IPS-18c (cell line): ENCODE measurements at regions not wholly inside any gene's neighbourhood (a gene's known extent, or its start where the extent isn't known, plus 50 kb on each side); places are given as distances from the start of the nearest gene placed in this dataset.
"Not testable (repeated sequence)": the region's sequence is repeated elsewhere in the genome, so short reads cannot be mapped to it uniquely, and the experiment has no call there.

ENCODE experiments used
- H3K4me3 ChIP-seq: 2 replicates; pipeline ENCODE4 v1.7.0; 2013; ENCODE audit warnings: low read depth, mild to moderate bottlenecking, low read length, moderate library complexity; ENCODE audit not compliant: insufficient read depth
- H3K9me3 ChIP-seq: one replicate; pipeline ENCODE4 v1.6.1; 2013; ENCODE audit warnings: mild to moderate bottlenecking, low read length, moderate library complexity; ENCODE audit not compliant: control insufficient read depth, insufficient read depth

- Histone ChIP-seq H3K4me3 (no peak overlapping the region), H3K9me3 (no peaks in the 10 kb centered on the region)
Observed at GRCh38 chr6:21781128-21781527, 187.6 kb downstream of the SOX4 start.

GRCh38 chr6:21785164-21785563 lies 191.6 kb downstream of the SOX4 start:
- H3K4me3 ChIP-seq: no peak overlapping the region
- H3K9me3 ChIP-seq: no peaks in the 10 kb centered on the region

- Histone ChIP-seq H3K9me3 (no peaks in the 10 kb centered on the region), H3K4me3 (no peak overlapping the region)
Observed at GRCh38 chr6:21791056-21791455, 197.5 kb downstream of the SOX4 start.

- Histone ChIP-seq H3K4me3 (no peak overlapping the region), H3K9me3 (no peaks in the 10 kb centered on the region)
Observed at GRCh38 chr6:21791581-21791980, 198.0 kb downstream of the SOX4 start.

- H3K9me3 ChIP-seq: no peaks in the 10 kb centered on the region
- no peak overlapping the region for H3K4me3 ChIP-seq
Observed at GRCh38 chr6:21792177-21792576, 198.6 kb downstream of the SOX4 start.

- not testable (repeated sequence) for H3K4me3 ChIP-seq, H3K9me3 ChIP-seq
Observed at GRCh38 chr6:21796979-21797378, 203.4 kb downstream of the SOX4 start.

- Histone ChIP-seq H3K4me3 (no peak overlapping the region), H3K9me3 (no peaks in the 10 kb centered on the region)
Observed at GRCh38 chr6:21798468-21798867, 204.9 kb downstream of the SOX4 start.

- Histone ChIP-seq H3K9me3 (no peaks in the 10 kb centered on the region), H3K4me3 (no peak overlapping the region)
Observed at GRCh38 chr6:21800330-21800729, 206.8 kb downstream of the SOX4 start.

- Histone ChIP-seq H3K4me3 (no peak overlapping the region), H3K9me3 (no peaks in the 10 kb centered on the region)
Observed at GRCh38 chr6:21800948-21801438, 207.4 kb downstream of the SOX4 start.

- Histone ChIP-seq H3K4me3 (no peak overlapping the region), H3K9me3 (no peaks in the 10 kb centered on the region)
Observed at GRCh38 chr6:21801446-21802174, 208.1 kb downstream of the SOX4 start.

- no peaks in the 10 kb centered on the region for H3K9me3 ChIP-seq
- no peak overlapping the region for H3K4me3 ChIP-seq
Observed at GRCh38 chr6:21802175-21802822, 208.7 kb downstream of the SOX4 start.

- no peak overlapping the region for H3K4me3 ChIP-seq
- no peaks in the 10 kb centered on the region for H3K9me3 ChIP-seq
Observed at GRCh38 chr6:21804941-21805610, 211.5 kb downstream of the SOX4 start.

- Histone ChIP-seq H3K4me3 (no peak overlapping the region), H3K9me3 (no peaks in the 10 kb centered on the region)
Observed at GRCh38 chr6:21807299-21808044, 213.9 kb downstream of the SOX4 start.

- H3K9me3 ChIP-seq: no peaks in the 10 kb centered on the region
- H3K4me3 ChIP-seq: no peak overlapping the region
Observed at GRCh38 chr6:21808045-21808470, 214.5 kb downstream of the SOX4 start.

- H3K9me3 ChIP-seq: no peaks in the 10 kb centered on the region
- no peak overlapping the region for H3K4me3 ChIP-seq
Observed at GRCh38 chr6:21808551-21809242, 215.1 kb downstream of the SOX4 start.

GRCh38 chr6:21811484-21811883 lies 217.9 kb downstream of the SOX4 start:
- Histone ChIP-seq H3K9me3 (no peaks in the 10 kb centered on the region), H3K4me3 (no peak overlapping the region)

GRCh38 chr6:21816231-21816630 lies 222.7 kb downstream of the SOX4 start:
- H3K4me3 ChIP-seq: no peak overlapping the region
- H3K9me3 ChIP-seq: no peaks in the 10 kb centered on the region
